Fibroblast of mammary gland (primary cell): ENCODE measurements at regions not wholly inside any gene's neighbourhood (a gene's known extent, or its start where the extent isn't known, plus 50 kb on each side); places are given as distances from the start of the nearest gene placed in this dataset.

ENCODE experiments used
- DNase-seq: peaks from one replicate; pipeline ENCODE4 v3.0.0-alpha.2; 2010; ENCODE audit warnings: low read depth
- H3K4me3 ChIP-seq: 2 replicates; pipeline ENCODE4 v1.5.1; 2011; ENCODE audit warnings: low read depth, mild to moderate bottlenecking, low read length, moderate library complexity; ENCODE audit not compliant: control insufficient read depth
- CTCF ChIP-seq: conservative IDR thresholded peaks from 2 replicates; pipeline ENCODE4 v1.5.1; 2011; ENCODE audit warnings: low read depth, low read length, inconsistent platforms; ENCODE audit not compliant: control insufficient read depth, insufficient read depth

GRCh38 chr20:19807946-19808330 is 49.9 kb downstream of the RIN2 start:
- no peak for DNase-seq
- H3K4me3 ChIP-seq = no peak overlapping the region
- no peak for TF ChIP-seq CTCF

- no peak for TF ChIP-seq CTCF
These were observed 50.4 kb downstream of the RIN2 start for GRCh38 chr20:19808498-19808897.

GRCh38 chr20:19809505-19809904 is 51.4 kb downstream of the RIN2 start:
- no peak for TF ChIP-seq CTCF
- no peak overlapping the region for H3K4me3 ChIP-seq
- DNase-seq = no peak

More at GRCh38 chr20:19808498-19808897, 50.4 kb downstream of the RIN2 start:
- no peak for DNase-seq
- no peak overlapping the region for H3K4me3 ChIP-seq

- TF ChIP-seq CTCF = no peak
- H3K4me3 ChIP-seq = no peak overlapping the region
- no peak for DNase-seq
These were observed 53.2 kb downstream of the RIN2 start for GRCh38 chr20:19811231-19811630.

GRCh38 chr20:19812056-19812455 is 54.0 kb downstream of the RIN2 start:
- TF ChIP-seq CTCF = no peak
- no peak for DNase-seq
- no peak overlapping the region for H3K4me3 ChIP-seq

GRCh38 chr20:19812696-19813095 is 54.6 kb downstream of the RIN2 start:
- no peak overlapping the region for H3K4me3 ChIP-seq
- DNase-seq = peak; percentile 42
- no peak for TF ChIP-seq CTCF
